DND-41 (cell line): ENCODE measurements at regions not wholly inside any gene's neighbourhood (a gene's known extent, or its start where the extent isn't known, plus 50 kb on each side); places are given as distances from the start of the nearest gene placed in this dataset.

ENCODE experiments used
- CTCF ChIP-seq: IDR thresholded peaks from 2 replicates; pipeline ENCODE4 v1.5.1; 2012; ENCODE audit warnings: borderline replicate concordance, low read length, moderate library complexity, mild to moderate bottlenecking; ENCODE audit not compliant: poor library complexity, severe bottlenecking; ENCODE audit errors: extremely low read depth
- EZH2 ChIP-seq: IDR thresholded peaks from 3 replicates; pipeline ENCODE4 v1.6.1; 2012; ENCODE audit warnings: borderline replicate concordance, low read depth, mild to moderate bottlenecking, moderate library complexity, low read length, inconsistent platforms; ENCODE audit not compliant: severe bottlenecking

GRCh38 chr1:232335261-232335660 lies 294.7 kb downstream of the SIPA1L2 start:
- no peak for TF ChIP-seq CTCF
- no peak for TF ChIP-seq EZH2
